LoVo (cell line): ENCODE measurements at regions not wholly inside any gene's neighbourhood (a gene's known extent, or its start where the extent isn't known, plus 50 kb on each side); places are given as distances from the start of the nearest gene placed in this dataset.

ENCODE experiments used
- DNase-seq: peaks from one replicate; pipeline ENCODE4 v3.0.0-alpha.2; 2016; ENCODE audit warnings: low spot score

DNA sequence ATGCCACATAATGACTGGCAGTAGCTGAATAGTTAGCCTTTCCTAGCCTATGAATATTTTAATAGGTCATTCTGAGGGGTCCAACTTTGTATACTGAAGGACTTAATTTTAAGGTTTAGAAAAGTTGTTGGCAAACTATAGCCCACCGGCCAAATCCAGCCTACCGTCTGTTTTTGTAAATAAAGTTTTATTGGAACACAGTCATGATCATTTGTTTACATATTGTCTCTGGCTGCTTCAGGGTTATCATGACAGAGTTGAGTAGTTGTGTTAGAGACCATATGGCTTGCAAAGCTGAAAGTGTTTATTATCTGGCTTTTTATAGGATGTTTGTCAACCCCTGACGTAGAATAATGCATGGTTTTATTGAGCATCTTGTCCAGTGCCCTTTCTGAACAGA lies 73.4 kb downstream of the NTMT2 start:
- DNase-seq: no peak

DNA sequence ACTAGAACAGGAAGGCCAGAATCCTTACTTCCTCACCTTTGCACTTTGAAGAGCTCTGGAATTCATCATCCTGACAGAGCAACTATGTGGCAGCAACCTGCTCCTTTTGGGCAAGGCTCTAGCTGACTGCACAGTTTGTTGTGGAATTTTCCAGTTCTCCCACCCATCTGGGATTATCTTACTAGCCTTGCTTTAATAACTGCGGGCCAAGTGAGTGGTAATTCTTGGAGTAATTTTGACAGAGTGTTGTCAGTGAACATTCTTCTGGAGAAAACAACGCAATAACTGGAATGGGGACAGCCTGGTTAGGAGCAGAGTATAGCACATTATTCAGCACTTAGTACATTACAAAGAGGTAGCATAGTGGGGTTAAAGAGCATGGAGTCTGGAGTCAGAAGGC lies 75.3 kb downstream of the NTMT2 start:
- DNase-seq: no peak

DNA sequence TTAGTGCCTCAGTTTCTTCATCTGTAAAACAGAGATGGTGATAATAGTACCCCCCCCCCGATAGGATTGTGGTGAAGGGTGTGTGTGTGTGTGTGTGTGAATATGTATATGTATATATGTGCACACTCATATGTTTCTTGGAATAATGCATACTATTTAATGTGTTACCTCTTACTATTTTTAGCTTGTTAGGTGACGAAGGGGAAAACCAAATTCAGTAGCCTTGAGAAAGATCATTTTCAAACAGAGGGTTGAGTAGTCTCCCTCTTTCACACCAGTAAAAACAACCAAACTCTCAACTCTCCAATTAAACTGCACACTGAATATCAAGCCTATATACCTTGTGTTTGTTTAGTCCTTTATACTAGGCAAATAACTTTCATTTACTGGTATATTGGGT lies 75.7 kb downstream of the NTMT2 start:
- DNase-seq: no peak

DNA sequence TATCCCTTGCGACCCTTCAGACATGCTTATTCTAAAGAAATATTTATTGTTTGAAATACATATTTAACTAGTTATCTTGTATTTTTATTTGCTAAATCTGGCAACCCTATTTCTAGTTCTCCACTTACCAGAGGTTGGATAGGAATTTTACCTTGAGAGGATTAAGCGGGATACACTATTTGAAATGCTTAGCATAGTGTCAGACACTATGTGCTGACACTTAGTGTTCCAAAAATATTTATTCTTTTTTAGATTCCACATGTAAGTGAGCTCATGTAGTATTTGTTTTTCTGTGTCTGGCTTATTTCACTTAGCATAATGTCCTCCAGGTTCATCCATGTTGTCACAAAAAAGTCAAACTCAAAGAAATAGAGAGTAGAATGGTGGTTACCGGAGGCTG lies 78.7 kb downstream of the NTMT2 start:
- DNase-seq: no peak

DNA sequence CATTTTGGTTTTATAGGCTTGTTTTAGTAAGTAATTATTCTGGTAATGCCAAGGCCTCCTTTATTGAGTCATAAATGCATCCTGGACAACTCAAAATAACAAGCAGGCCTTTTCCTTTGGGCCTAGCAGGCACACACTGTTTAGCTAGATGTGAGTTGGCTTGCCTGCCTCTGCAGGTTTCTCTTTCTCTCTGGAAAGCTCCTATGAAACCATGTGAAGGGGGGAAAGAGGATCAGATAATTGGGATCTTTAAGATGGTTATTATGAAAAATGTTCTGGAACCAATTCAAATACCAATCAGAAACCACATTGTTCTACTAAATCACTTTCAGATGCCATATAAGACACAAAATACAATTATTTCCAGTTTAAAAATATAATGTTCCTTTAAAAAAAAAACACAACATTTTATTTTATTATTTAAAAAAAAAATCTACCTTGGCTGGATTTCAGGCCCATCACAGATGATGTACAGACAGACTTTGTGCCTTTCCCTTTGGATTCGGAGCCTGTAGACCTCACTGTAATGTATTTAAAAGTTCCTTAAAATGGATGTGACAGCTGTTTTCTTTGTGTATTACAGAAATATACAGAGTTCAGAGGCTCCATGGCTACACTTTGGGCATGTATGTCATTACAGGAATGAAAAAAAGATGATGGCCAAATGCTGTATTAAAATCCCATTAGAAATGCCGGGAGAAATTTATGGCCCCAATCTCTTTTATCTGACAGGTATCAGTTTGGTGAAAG lies 80.2 kb downstream of the NTMT2 start:
- no peak for DNase-seq

DNA sequence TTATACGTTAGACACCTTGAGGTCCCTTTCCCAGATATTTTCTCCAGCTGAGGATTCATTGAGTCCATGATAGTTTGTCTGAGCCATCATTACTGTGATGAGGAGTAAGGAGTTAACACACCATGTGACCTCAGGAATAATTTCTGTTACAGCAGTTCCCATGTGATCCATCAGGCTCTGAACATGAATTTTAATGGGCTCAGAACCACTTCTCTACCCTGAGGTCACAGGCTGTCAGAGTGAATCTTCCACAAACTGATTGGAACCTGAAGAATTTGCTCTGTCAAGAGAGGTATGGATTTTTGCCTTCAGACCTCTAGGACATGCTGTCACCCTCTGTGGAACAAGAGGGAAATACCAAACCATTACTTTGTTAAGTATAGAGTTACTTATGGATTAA lies 81.0 kb downstream of the NTMT2 start:
- no peak for DNase-seq

DNA sequence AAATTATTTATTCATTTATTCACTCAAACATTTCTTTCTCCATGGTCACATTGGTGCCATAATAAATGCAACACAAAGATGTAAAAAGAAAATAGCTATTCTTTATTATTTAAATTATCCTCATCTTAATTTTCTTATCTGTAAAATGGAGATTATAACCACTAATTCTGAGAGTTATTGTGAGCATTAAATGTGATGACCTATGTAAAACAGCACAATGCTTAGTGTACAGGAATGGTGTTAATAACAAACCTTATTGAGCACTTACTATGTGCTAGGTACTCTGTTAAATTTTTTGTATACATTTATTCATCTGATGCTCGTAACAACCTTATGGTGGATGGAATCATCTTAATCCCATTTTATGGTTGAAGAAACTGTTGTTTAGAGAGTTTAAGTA lies 84.6 kb downstream of the NTMT2 start:
- DNase-seq: no peak

DNA sequence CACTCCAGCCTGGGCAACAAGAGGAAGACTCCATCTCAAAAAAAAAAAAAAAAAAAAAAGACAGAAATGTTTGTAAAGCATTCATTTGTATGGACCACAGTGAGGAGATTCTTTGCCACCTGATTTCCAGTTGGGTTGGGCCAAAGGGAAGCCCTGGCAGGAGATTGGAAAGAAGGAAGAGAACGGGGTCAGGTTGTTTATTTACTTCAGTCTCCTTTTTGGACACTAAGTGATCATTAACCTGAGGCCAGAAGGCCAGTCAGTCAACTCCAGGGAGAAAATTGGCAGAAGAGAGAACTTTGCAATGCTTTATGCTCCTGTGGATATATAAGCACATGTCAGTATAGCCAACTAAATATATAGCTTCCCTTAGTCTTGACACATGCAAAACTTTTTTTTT lies 85.9 kb downstream of the NTMT2 start:
- no peak for DNase-seq

DNA sequence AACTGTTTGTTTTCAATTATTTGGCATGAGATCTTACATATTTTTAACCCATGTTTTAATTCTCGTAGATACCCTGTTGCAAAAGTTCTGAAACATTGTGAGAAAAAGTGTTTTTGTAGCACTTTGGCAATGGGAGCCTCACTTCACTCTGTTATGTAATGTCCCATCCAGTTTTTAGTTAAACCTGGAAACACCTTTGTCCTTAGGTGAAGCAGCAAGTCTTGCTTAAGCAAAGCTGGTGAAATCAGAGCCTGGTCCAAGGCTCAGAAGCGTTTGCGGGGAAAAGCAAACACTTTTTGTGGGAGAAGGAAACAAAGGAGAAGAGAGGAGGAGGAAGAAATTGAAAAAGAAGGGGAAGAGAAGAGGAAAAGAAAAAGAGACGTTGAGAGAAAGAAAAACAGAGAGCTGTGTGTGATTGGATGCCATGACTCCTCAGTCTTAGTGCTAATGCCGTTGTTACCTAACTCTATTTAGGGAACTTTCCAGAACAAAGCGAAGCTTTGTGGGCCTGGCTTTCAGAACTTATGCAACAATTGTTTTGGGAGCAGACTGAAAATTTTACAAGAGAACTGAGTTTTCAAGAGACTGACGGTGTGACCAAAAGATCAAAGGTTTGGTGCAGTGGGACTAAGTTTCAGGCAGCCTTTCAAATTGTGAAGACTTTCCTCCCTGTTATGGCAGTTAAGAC lies 93.1 kb downstream of the NTMT2 start:
- DNase-seq: no peak

DNA sequence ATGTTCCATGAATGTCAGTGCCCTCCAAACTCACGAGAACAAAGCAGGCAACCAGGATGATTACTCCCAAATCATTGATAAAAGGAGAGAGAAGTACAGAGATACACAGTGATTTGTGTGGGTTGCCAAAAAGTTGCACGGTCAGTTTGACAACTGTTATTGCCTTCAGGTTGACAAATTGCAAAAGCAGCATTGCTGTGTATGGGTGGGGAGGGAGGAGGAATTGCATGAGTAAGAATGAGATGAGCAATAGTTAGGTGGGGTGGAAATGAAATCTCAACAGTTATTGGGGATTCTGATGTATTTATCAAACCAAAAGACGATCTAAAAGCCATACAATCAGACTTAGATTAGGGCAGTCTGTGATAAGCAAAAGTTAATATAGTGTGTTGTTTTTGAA lies 93.7 kb downstream of the NTMT2 start:
- no peak for DNase-seq

DNA sequence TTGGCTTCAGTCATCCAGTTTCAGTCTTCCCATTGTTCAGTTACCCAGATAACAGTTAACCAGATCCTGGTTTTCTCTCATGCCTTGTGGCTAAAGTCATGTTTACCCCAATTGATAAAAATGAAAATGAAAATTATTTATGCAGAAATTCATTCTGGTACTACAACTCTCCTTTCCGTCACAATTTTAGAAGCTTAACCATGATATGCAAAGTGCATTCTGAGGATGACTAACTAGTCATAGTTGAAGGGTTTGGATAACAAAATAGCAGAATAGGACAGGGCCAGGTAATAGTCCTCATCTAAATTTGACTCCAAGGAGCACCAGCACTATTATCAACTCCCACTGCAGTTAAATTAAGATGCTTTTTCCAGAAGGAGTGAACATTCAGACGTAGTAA lies 94.7 kb downstream of the NTMT2 start:
- DNase-seq: no peak

DNA sequence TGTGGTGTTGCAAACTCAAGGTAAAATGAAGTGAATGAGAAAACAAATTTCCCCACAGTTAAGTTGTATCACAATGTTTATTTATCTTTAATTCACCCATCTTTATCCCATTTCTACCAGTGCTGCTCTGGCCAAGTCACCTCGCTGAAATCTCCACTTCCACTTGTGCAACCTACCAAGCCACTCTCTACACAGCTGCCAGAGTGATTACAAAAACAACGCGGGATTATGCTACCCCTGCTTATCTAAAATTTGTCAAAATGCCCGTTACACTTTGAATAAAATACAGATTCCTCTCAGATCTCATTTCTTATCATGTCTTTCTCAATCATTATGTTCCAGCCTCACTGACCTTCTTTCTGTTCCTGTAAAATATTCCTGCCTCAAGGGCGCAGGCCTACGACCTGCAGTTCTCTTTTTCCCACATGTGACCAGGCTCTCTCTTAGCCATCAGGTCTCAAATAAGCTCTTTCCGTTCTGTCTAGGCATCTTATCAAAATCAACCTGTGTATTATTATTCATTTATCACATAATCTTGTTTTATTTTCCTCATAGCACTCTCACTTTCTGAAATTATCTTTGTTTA lies 95.6 kb downstream of the NTMT2 start:
- no peak for DNase-seq

DNA sequence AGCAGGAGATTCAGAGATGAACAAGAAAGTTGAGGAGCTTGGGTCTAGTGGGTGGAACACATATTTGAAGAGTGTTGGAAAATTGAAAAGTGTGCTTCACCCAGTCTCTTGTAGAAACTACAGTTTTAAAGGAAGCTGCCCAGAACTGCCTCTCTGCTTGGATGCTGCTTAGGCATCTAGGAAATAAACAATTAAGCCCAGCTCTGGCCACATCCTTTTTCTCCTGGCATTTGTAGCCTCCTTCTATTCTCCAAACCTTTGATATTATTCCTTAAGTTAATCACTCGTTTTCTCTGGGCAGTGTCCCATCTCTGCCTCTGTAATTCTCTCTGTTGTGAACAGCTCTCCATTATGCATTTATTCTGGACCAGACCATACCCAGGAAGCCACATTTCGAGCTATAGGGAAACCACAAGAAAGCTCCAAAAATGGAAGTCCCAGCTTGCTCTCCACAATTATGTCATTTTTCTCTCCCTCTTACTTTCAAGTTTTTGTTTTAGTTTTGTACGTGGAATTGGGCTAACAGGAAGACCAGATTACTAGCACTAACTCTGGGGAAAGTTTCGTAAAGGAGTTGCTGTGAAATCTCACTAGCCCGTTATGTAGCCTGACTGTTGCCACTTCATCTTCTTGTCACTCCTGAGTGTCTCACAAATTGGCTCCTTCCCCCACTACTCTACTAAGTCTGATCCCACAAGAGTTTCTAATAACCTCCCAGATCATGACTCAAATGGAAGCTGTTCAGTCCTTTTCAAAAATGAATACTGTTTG lies 102.2 kb downstream of the NTMT2 start:
- no peak for DNase-seq

DNA sequence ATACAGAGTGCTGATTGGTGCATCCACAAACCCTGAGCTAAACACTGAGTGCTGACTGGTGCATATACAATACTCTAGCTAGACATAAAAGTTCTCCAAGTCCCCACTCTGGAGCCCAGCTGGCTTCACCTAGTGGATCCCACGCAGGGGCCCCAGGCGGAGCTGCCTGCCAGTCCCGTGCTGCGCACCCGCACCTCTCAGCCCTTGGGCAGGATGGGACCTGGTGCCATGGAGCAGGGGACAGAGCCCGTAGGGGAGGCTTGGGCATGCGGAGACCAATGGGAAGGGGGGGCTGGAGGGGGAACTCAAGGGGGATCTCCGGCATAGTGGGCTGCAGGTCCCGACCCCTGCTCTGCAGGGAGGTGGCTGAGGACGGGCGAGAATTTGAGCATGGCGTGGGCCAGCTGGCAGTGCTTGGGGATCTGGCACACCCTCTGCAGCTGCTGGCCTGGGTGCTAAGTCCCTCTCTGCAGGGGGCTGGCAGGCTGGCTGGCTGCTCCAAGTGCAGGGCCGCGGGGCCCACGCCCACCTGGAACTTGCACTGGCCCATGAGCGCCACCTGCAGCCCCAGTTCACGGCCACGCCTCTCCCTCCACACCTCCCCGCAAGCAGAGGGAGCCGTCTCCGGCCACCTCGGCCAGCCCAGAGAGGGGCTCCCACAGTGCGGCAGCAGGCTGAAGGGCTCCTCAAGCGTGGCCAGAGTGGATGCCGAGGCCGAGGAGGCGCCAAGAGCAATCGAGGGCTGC lies 104.9 kb downstream of the NTMT2 start:
- DNase-seq: no peak

DNA sequence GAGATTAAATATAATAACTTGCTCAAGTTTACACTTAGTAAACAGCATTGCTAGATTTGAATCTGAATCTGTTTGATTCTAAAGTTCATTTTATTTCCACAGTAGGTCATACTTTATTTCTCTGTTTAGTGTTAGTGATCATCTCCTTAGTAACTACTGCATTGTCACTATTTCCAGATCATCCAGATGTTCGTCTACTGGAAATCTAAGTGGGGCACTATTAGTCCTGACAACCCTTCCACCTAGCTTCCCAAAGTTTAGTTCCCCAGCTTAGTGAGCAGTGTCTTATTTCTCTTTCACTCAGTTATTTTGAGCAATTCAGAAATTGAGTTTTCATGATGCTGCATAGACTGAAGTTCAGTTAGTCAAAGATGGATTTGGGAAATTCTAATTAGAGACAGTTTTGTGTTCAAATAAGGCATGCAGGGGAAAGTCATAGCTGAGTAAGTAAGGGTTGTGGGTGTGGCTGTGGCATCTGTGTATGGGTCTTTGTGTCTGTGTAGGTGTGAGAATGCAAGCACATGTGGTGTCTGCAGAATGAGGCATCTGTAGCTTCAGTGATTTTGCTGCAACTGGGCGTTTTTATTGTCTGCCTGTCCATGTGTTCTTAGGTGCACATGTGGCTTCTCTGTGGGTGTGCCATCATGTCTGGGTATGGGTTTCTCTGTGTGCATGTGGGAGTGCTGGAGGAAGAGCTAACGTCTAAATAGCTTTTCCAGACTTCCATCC lies 107.3 kb downstream of the NTMT2 start:
- DNase-seq: no peak

DNA sequence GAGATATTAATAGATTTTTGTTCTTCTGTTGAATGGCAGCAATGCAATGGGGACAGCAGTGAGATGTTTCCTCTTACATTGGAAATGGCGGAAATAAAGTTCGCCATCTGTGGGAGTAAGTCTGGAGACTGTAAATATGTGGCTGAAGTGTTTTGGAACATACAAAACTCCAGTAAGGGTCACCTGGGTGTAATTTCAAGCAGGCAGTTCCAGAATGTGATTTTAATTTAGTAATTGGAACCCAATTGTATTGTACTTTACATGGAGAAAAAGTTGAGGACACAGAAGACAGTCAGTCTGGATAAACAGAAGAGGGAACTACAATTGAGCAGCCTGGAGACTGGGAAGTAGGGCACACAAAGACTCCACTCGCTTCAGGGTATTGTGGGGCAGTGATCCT lies 108.6 kb downstream of the NTMT2 start:
- no peak for DNase-seq

DNA sequence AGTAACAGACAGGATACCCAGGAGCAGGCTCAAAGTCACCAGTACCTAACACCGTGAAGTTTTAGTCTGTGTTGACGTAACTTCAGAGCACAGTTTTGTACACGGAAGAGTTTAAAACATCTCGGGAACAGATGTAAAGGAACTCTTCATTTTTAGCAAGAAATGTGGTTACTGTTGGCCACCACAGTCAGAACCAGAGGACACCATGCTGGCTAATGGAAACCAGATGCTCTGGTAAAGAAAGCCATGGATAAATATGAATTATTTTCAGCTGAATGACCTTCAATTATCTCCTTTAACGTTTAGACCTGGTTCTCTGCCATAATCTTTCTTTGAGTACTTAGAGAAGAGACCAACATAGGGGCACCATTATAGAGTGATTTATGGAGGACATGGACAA lies 115.9 kb downstream of the NTMT2 start:
- no peak for DNase-seq

DNA sequence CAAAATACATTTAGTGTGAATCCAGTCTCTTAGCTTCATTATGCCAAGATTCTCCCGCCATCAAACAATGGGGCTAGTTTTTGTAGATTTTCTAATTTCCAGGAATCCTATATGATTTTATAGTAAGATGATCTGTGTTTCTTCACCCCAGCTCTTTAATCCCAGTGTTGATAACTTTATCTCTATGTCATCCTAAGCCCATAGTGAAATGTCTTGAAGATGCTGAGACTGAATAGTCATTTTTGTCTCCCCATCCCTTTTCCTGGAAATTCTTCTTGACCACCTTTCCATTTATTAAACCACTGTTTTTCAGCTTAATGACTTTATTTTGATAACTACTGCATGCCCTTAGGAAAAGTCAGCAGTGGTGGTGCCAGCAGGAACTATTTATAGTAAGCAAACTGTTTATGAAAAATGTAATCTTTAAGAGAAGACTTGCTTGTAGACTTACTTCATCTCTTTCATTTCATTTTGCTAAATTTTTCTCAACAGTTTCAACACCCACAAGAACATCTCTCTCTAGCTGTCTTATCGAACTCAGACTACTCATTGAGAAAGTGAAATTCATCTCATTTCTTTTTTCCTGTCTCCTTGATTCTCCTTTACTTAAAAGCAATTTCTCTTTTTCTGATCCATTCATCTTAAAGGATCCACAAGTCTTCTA lies 116.6 kb downstream of the NTMT2 start:
- no peak for DNase-seq

DNA sequence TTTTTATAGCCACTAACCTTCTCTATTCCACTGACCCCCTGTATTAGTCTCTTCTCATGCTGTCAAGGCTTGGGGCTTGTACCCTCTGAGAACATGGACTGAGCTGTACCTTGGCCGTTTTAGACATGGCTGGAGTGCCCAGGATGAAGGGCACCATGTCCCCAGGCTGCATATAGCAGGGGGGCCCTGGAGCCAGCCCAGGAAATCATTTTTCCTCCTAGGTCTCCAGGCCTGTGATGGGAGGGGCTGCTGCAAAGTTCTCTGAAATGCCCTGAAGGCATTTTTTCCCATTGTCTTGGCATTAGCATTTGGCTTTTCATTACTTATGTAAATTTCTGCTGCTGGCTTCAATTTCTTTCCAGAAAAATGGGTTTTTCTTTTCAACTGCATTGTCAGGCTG lies 119.5 kb downstream of the NTMT2 start:
- no peak for DNase-seq

DNA sequence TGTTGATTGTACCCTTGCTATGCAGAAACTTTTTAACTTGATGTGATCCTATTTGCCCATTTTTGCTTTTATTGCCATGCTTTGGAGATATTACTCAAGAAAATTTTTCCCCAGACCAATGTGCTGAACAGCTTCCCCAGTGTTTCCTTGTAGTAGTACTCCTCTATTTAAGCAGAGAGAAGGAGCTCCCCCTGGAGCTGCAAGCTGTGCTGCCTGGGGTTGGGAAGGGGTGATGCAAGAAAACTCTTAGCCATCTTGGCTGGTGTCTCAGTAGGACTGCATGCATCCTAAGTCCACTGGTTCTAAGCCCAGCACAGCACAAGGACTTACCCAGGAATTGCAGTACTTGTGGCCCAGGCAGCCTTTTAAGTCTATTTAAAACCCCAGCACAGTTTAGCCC lies 121.6 kb downstream of the NTMT2 start:
- no peak for DNase-seq
